MCF 10A (cell line): ENCODE measurements at regions not wholly inside any gene's neighbourhood (a gene's known extent, or its start where the extent isn't known, plus 50 kb on each side); places are given as distances from the start of the nearest gene placed in this dataset.
A peak's percentile ranks its signal among the peaks of the same experiment; 100 is the strongest.

Experiments used
- BruUV-seq: library from RNA; stranded (reverse); fragments of 400-500 nt; replicated peaks from 2 replicates; lab custom pipeline; 2021; lab: Mats Ljungman, UMichigan
- CTCF ChIA-PET: fragments of 300-600 bp; sonication (Branson Sonifier 250); formaldehyde crosslinking; extraction: SDS; loops from one replicate; lab custom pipeline; 2021; ENCODE audit warnings: antibody characterized with exemption, inconsistent platforms; lab: Yijun Ruan, JAX
- POLR2A ChIA-PET: fragments of 300-600, 350-650 bp; sonication (Branson Sonifier 250); formaldehyde crosslinking; extraction: SDS; loops from one replicate; lab custom pipeline; 2020; ENCODE audit warnings: antibody characterized with exemption, inconsistent platforms; lab: Yijun Ruan, JAX
- DNase-seq: peaks from one replicate; pipeline ENCODE4 v3.0.0-alpha.2; 2018; ENCODE audit not compliant: unreplicated experiment
- H3K27ac Mint-ChIP-seq: one replicate; pipeline ENCODE4 v1.8.0; 2022; ENCODE audit warnings: mild to moderate bottlenecking, low read depth, mixed read lengths; ENCODE audit not compliant: unreplicated experiment
- H3K27me3 Mint-ChIP-seq: one replicate; pipeline ENCODE4 v1.8.0; 2022; ENCODE audit warnings: mixed read lengths; ENCODE audit not compliant: insufficient read depth, unreplicated experiment
- H3K36me3 Mint-ChIP-seq: one replicate; pipeline ENCODE4 v1.8.0; 2022; ENCODE audit warnings: mild to moderate bottlenecking, moderate library complexity, mixed read lengths; ENCODE audit not compliant: insufficient read depth, unreplicated experiment
- H3K4me1 Mint-ChIP-seq: one replicate; pipeline ENCODE4 v1.8.0; 2022; ENCODE audit warnings: mixed read lengths; ENCODE audit not compliant: insufficient read depth, unreplicated experiment
- H3K4me3 Mint-ChIP-seq: one replicate; pipeline ENCODE4 v1.8.0; 2022; ENCODE audit warnings: mild to moderate bottlenecking, moderate library complexity, mixed read lengths; ENCODE audit not compliant: unreplicated experiment
- H3K9me3 Mint-ChIP-seq: one replicate; pipeline ENCODE4 v1.8.0; 2022; ENCODE audit warnings: mixed read lengths; ENCODE audit not compliant: unreplicated experiment
- CTCF ChIP-seq: fragments of 200-600 bp; IDR thresholded peaks from one replicate; pipeline ENCODE4 v1.8.0; 2022; ENCODE audit warnings: antibody characterized with exemption, mild to moderate bottlenecking; ENCODE audit not compliant: unreplicated experiment
- intact Hi-C: fragments of 100-400 bp; cut with micrococcal nuclease; formaldehyde crosslinking; loops from 2 replicates; pipeline ENCODE4 v1.14.1; 2022

GRCh38 chr2:81249152-81249551, 944.6 kb upstream of the LRRTM1 start:
- Mint-ChIP-seq H3K27ac (no peak overlapping the region), H3K4me3 (no peak overlapping the region), H3K4me1 (no peaks in the 10 kb centered on the region), H3K9me3 (no peaks in the 10 kb centered on the region), H3K27me3 (no peaks in the 10 kb centered on the region), H3K36me3 (no peaks in the 10 kb centered on the region)
- BruUV-seq, result no TSS peak
- CTCF ChIA-PET, result no interaction called here
- no peak for TF ChIP-seq CTCF
- no peak for DNase-seq
- intact Hi-C loops, result no loop called here
- POLR2A ChIA-PET, result no interaction called here

DNA sequence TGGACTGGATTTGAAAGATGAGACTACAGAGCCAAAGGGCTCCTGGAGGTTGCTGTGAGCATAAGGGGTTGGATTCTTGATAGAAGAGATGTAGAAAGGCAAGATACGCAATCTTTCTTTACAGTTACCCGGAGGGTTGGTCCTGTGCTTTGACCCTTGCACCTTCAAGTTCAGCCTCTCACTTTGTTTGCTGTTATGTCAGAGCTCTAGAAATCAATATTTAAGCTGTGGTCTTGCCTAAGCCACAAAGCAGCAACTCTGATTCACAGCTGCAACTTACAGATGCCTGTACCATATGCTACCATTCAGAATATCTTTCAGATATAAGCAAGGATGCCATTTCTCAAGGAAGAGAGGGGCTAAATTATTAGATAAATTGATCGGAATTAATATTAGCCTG, 943.1 kb upstream of the LRRTM1 start:
- Mint-ChIP-seq H3K36me3 (no peaks in the 10 kb centered on the region), H3K4me1 (no peaks in the 10 kb centered on the region), H3K4me3 (no peak overlapping the region), H3K27me3 (no peaks in the 10 kb centered on the region), H3K27ac (no peak overlapping the region), H3K9me3 (no peaks in the 10 kb centered on the region)
- ChIA-PET CTCF (no interaction called here), POLR2A (no interaction called here)
- no peak for TF ChIP-seq CTCF
- DNase-seq, result no peak
- intact Hi-C loops, result no loop called here
- BruUV-seq, result no TSS peak

DNA sequence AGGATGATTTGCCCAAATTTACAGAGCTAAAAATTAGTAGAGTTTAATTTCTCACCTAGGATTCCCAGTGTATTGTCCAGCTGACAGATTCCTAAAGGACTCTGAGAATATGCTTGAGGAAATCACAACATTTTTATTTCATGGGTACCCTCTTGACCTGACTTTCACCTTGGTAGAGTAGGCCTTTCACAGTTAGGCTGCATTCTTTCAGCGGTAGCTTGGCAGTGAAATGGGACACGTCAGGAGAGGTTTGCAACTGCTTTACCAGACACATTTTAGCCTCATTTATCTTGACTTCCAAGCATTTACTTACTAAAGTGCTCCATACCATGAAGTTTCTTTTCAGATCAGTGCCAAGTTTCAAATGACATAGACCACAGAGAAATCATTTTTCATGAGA, 937.9 kb upstream of the LRRTM1 start:
- no peak for TF ChIP-seq CTCF
- H3K9me3 Mint-ChIP-seq, result no peaks in the 10 kb centered on the region
- peaks cover 18% of the 10 kb centered on the region for H3K4me1 Mint-ChIP-seq
- BruUV-seq, result no TSS peak
- no peaks in the 10 kb centered on the region for H3K27me3 Mint-ChIP-seq
- DNase-seq, result no peak
- intact Hi-C loops, result no loop called here
- H3K4me3 Mint-ChIP-seq, result no peak overlapping the region
- POLR2A ChIA-PET, result interaction anchor here (1.2 kb wide), 1 partner anchor 11 kb away, joined by 4 read pairs; no protein-coding TSS in a partner anchor
- no peak overlapping the region for H3K27ac Mint-ChIP-seq
- H3K36me3 Mint-ChIP-seq, result no peaks in the 10 kb centered on the region
- CTCF ChIA-PET, result interaction anchor here (0.5 kb wide), 1 partner anchor 286 kb away, joined by 3 read pairs; no protein-coding TSS in a partner anchor

DNA sequence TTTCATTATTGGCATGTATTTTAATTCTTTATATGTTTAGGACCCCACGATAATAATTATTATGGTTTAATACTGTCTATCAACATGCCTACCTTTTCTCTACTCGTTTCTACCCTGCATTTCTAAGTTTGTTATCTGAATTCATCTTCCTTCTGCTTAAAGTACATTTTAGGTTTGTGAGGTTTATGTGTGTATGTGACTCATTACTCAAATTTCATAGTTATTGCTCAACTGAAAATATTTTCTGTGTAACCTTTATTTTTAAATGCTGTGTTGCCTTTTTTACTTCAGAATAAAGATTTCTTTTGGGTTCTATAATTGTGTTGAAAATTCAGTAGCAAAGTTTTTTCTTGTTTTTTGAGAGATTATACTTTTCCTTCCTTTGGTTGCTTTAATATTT, 933.9 kb upstream of the LRRTM1 start:
- Mint-ChIP-seq H3K9me3 (no peaks in the 10 kb centered on the region), H3K4me1 (peaks cover 21% of the 10 kb centered on the region), H3K27ac (no peak overlapping the region), H3K27me3 (no peaks in the 10 kb centered on the region), H3K36me3 (no peaks in the 10 kb centered on the region), H3K4me3 (no peak overlapping the region)
- ChIA-PET POLR2A (no interaction called here), CTCF (no interaction called here)
- TF ChIP-seq CTCF, result no peak
- peak; percentile 9 for DNase-seq
- intact Hi-C loops, result no loop called here
- no TSS peak for BruUV-seq
